NB4 (cell line): ENCODE measurements at regions not wholly inside any gene's neighbourhood (a gene's known extent, or its start where the extent isn't known, plus 50 kb on each side); places are given as distances from the start of the nearest gene placed in this dataset.

ENCODE experiments used
- MYC ChIP-seq: IDR thresholded peaks from 2 replicates; pipeline ENCODE4 v1.6.1; 2011; ENCODE audit warnings: low read depth, low read length
- TF ChIP-seq, protein P1 (sequence below): IDR thresholded peaks from one replicate; pipeline ENCODE4 v1.5.1; 2012; ENCODE audit warnings: low read depth, low read length

DNA sequence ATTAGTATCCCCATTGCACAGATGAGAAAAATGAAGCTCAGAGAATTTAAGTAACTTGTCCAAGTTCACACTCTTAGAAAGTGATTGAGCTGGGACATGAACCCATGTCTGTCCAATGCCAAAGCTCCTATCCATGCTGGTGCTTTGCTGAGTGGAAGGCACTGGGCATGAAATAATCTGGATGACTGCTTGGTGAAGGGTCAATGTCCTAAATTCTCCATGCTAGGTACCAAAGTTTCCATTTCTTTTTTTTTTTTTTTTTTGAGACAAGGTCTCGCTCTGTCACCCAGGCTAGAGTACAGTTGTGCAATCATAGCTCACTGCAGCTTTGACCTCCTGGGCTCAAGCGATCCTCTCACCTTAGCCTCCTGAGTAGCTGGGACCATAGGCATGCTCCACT lies 153.6 kb upstream of the ERCC4 start:
- TF ChIP-seq MYC: no peak
- TF ChIP-seq, protein P1, sequence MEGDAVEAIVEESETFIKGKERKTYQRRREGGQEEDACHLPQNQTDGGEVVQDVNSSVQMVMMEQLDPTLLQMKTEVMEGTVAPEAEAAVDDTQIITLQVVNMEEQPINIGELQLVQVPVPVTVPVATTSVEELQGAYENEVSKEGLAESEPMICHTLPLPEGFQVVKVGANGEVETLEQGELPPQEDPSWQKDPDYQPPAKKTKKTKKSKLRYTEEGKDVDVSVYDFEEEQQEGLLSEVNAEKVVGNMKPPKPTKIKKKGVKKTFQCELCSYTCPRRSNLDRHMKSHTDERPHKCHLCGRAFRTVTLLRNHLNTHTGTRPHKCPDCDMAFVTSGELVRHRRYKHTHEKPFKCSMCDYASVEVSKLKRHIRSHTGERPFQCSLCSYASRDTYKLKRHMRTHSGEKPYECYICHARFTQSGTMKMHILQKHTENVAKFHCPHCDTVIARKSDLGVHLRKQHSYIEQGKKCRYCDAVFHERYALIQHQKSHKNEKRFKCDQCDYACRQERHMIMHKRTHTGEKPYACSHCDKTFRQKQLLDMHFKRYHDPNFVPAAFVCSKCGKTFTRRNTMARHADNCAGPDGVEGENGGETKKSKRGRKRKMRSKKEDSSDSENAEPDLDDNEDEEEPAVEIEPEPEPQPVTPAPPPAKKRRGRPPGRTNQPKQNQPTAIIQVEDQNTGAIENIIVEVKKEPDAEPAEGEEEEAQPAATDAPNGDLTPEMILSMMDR: no peak
